Esophagus (tissue), 2 donors: ENCODE measurements at regions not wholly inside any gene's neighbourhood (a gene's known extent, or its start where the extent isn't known, plus 50 kb on each side); places are given as distances from the start of the nearest gene placed in this dataset.
"Not testable (repeated sequence)": the region's sequence is repeated elsewhere in the genome, so short reads cannot be mapped to it uniquely, and the experiment has no call there.

ENCODE experiments used
- H3K27ac ChIP-seq, 2 donors: one replicate each; pipeline ENCODE4 v1.5.1; 2013; ENCODE audit warnings: low read depth in 2 of 2, mild to moderate bottlenecking in 2 of 2, inconsistent platforms in 1 of 2, low read length in 1 of 2, moderate library complexity in 1 of 2
- H3K27me3 ChIP-seq, 2 donors: one replicate each; pipeline ENCODE4 v1.6.1; 2013; ENCODE audit warnings: low read length in 2 of 2, control low read depth in 1 of 2, mild to moderate bottlenecking in 1 of 2; ENCODE audit not compliant: insufficient read depth in 2 of 2, control insufficient read depth in 1 of 2
- H3K36me3 ChIP-seq, 2 donors: one replicate each; pipeline ENCODE4 v1.6.1; 2013; ENCODE audit warnings: low read length in 1 of 2; ENCODE audit not compliant: control insufficient read depth in 2 of 2, insufficient read depth in 2 of 2
- H3K4me1 ChIP-seq, 2 donors: one replicate each; pipeline ENCODE4 v1.6.1; 2013; ENCODE audit warnings: low read length in 1 of 2; ENCODE audit not compliant: control insufficient read depth in 2 of 2, insufficient read depth in 2 of 2
- H3K4me3 ChIP-seq, 2 donors: one replicate each; pipeline ENCODE4 v1.5.1; 2013; ENCODE audit warnings: low read length in 2 of 2, mild to moderate bottlenecking in 2 of 2, low read depth in 1 of 2, moderate library complexity in 1 of 2
- H3K9me3 ChIP-seq, 2 donors: one replicate each; pipeline ENCODE4 v1.6.1; 2013; ENCODE audit warnings: mild to moderate bottlenecking in 2 of 2, low read depth in 1 of 2, low read length in 1 of 2, moderate library complexity in 1 of 2; ENCODE audit not compliant: control insufficient read depth in 2 of 2, insufficient read depth in 1 of 2
- WGBS, 2 donors: extraction: QIAGEN DNeasy Blood & Tissue Kit; methylation state at CpG; one replicate each; pipeline ENCODE4 v1.1.7; 2013; 5-methylcytosine and 5-hydroxymethylcytosine counted together
- donor health status: healthy with polysubstance abuse.
- donor health status: Bipolar disorder and iron deficiency.

DNA sequence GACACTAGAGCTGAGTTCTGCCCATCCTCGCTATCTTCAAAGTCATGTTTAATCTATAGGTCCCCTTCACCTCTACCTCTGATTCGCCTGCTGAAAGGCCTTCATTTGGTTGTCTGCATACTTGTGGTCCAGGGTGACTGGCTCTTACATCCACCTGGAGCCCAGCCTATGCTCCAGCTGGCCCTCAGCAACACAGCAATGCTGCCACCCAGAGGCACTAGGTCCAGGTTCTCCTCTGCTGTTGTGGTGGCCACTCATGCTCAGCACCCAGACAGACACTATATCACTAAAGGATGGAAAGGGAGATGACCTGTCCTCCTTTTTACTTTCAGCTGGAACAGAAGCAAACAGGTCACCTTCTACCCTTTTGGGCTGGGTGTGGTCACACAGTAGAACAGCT lies 242.3 kb upstream of the HSFY2 start:
- H3K27me3 ChIP-seq: no peaks in the 10 kb centered on the region
- 93% methylated on average over 2 of the region's 2 CpGs; no CpG with 5 or more reads in 1 of the 2 donors for WGBS, 2 donors
- no peaks in the 10 kb centered on the region for H3K9me3 ChIP-seq
- H3K4me1 ChIP-seq: no peaks in the 10 kb centered on the region
- H3K27ac ChIP-seq: no peak overlapping the region
- H3K36me3 ChIP-seq: no peaks in the 10 kb centered on the region
- no peak overlapping the region for H3K4me3 ChIP-seq

GRCh38 chrY:19015213-19015612 lies 241.7 kb upstream of the HSFY2 start:
- 80 to 89% methylated on average over 1 to 2 of the region's 2 CpGs for WGBS, 2 donors
- no peaks in the 10 kb centered on the region for H3K9me3 ChIP-seq
- H3K4me1 ChIP-seq: no peaks in the 10 kb centered on the region

GRCh38 chrY:19012985-19013384 lies 239.4 kb upstream of the HSFY2 start:
- H3K36me3 ChIP-seq: no peaks in the 10 kb centered on the region
- H3K9me3 ChIP-seq: no peaks in the 10 kb centered on the region
- 20 to 79% methylated on average over 1 to 2 of the region's 2 CpGs for WGBS, 2 donors
- no peaks in the 10 kb centered on the region for H3K27me3 ChIP-seq
- H3K27ac ChIP-seq: no peak overlapping the region
- no peak overlapping the region for H3K4me3 ChIP-seq
- no peaks in the 10 kb centered on the region for H3K4me1 ChIP-seq

More at GRCh38 chrY:19015213-19015612, 241.7 kb upstream of the HSFY2 start:
- H3K27me3 ChIP-seq: no peaks in the 10 kb centered on the region
- H3K4me3 ChIP-seq: no peak overlapping the region
- H3K36me3 ChIP-seq: no peaks in the 10 kb centered on the region
- no peak overlapping the region for H3K27ac ChIP-seq

GRCh38 chrY:19011605-19012090 lies 238.1 kb upstream of the HSFY2 start:
- no peaks in the 10 kb centered on the region for H3K9me3 ChIP-seq
- H3K4me1 ChIP-seq: no peaks in the 10 kb centered on the region
- 17 to 43% methylated on average over 2 to 3 of the region's 3 CpGs for WGBS, 2 donors
- H3K27me3 ChIP-seq: no peaks in the 10 kb centered on the region
- no peak overlapping the region for H3K4me3 ChIP-seq
- H3K27ac ChIP-seq: no peak overlapping the region
- H3K36me3 ChIP-seq: no peaks in the 10 kb centered on the region

DNA sequence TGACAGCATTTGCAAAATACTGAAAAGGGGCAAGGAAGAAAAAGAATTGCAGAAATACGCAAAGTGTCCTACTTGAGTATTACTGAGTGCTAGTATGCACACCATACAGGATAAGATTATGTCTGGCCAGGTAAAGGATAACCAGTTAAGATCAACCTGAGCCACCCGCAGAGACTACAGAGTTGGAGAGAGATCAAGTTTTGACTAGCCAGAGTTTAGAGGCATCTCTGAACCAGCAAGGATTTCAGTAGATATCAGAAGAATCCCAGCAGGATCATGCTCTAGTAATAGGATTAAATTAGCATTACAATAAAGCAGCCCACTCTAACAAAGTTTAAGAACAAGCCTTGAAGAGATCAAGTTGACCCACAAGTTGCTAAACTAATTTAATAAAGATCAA lies 232.7 kb upstream of the HSFY2 start:
- H3K27ac ChIP-seq: no peak overlapping the region
- 95 to 100% methylated on average over 1 to 2 of the region's 2 CpGs for WGBS, 2 donors
- no peaks in the 10 kb centered on the region for H3K27me3 ChIP-seq
- H3K4me1 ChIP-seq: no peaks in the 10 kb centered on the region
- H3K9me3 ChIP-seq: no peaks in the 10 kb centered on the region
- no peak overlapping the region for H3K4me3 ChIP-seq
- H3K36me3 ChIP-seq: no peaks in the 10 kb centered on the region

DNA sequence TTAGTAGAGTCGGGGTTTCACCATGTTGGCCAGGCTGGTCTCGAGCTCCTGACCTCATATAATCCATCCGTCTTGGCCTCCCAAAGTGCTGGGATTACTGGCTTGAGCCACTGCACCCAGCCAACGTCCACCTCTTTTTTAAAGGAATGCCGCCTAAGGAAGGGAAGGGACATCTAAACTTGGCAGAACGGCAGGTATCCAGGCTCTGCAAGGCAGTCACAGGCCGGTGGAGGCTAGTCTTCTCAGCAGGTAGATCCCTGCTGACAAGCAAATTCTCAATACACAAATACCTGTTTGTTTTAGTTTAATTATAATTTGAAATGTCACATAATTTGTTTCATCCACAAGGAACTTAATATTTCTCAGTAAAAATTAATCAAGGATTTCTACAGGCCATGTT lies 232.0 kb upstream of the HSFY2 start:
- Histone ChIP-seq H3K27me3 (no peaks in the 10 kb centered on the region), H3K4me1 (no peaks in the 10 kb centered on the region), H3K27ac (no peak overlapping the region), H3K36me3 (no peaks in the 10 kb centered on the region), H3K4me3 (no peak overlapping the region), H3K9me3 (no peaks in the 10 kb centered on the region)
- WGBS, 2 donors: 90 to 92% methylated on average over 2 to 7 of the region's 7 CpGs

GRCh38 chrY:18997635-18998240 lies 224.2 kb upstream of the HSFY2 start:
- WGBS, 2 donors: 81% methylated on average over 2 of the region's 2 CpGs; no CpG with 5 or more reads in 1 of the 2 donors
- no peak overlapping the region for H3K27ac ChIP-seq

DNA sequence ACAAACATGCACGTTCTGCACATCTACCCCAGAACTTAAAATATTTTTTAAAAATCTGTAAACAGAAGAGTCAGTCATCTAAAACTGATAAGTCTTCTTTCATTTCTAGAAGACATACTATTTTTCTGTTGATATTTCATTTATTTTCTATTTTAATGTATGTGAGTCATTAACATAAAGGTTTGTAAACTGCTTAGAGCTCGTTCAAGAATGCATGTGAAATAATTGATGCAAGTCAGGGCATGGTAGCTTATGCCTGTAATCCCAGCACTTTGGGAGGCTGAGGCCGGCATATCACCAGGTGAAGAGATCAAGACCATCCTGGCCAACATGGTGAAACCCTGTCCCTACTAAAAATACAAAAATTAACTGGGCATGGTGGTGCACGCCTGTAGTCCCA lies 219.9 kb upstream of the HSFY2 start:
- H3K27ac ChIP-seq: no peak overlapping the region
- no peaks in the 10 kb centered on the region for H3K9me3 ChIP-seq
- no peak overlapping the region for H3K4me3 ChIP-seq
- no peaks in the 10 kb centered on the region for H3K4me1 ChIP-seq
- WGBS, 2 donors: 73 to 100% methylated on average over 2 to 4 of the region's 4 CpGs
- no peaks in the 10 kb centered on the region for H3K27me3 ChIP-seq
- H3K36me3 ChIP-seq: no peaks in the 10 kb centered on the region

More at GRCh38 chrY:18997635-18998240, 224.2 kb upstream of the HSFY2 start:
- no peaks in the 10 kb centered on the region for H3K27me3 ChIP-seq
- H3K36me3 ChIP-seq: no peaks in the 10 kb centered on the region
- no peaks in the 10 kb centered on the region for H3K4me1 ChIP-seq
- H3K4me3 ChIP-seq: no peak overlapping the region
- no peaks in the 10 kb centered on the region for H3K9me3 ChIP-seq

GRCh38 chrY:18992684-18993083 lies 219.1 kb upstream of the HSFY2 start:
- 29% methylated on average over 52 of the region's 52 CpGs; no CpG with 5 or more reads in 1 of the 2 donors for WGBS, 2 donors
- H3K4me3 ChIP-seq, H3K4me1 ChIP-seq, H3K27me3 ChIP-seq, H3K9me3 ChIP-seq, H3K36me3 ChIP-seq, H3K27ac ChIP-seq: not testable (repeated sequence)

DNA sequence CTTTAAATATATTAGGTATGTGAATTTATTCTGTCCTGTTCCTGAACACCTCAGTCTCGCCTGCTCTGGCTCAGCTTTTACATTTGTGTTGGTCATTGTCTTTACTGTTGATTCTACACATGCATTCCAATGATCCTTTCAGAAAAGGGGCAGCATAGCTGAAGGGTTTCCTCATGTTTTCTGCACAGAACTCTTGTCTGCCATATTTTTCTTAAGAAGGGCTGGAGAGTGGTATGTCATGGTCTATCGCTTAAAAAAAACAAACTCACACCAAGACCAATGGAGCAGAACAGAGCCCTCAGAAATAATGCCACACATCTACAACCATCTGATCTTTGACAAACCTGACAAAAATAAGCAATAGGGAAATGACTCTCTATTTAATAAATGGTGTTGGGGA lies 215.8 kb upstream of the HSFY2 start:
- Histone ChIP-seq H3K9me3 (no peaks in the 10 kb centered on the region), H3K4me3 (no peak overlapping the region), H3K27ac (no peak overlapping the region), H3K27me3 (no peaks in the 10 kb centered on the region), H3K4me1 (no peaks in the 10 kb centered on the region), H3K36me3 (no peaks in the 10 kb centered on the region)
- WGBS, 2 donors: 85 to 91% methylated on average over 1 to 2 of the region's 2 CpGs
